B cell (primary cell): ENCODE measurements at regions not wholly inside any gene's neighbourhood (a gene's known extent, or its start where the extent isn't known, plus 50 kb on each side); places are given as distances from the start of the nearest gene placed in this dataset.

ENCODE experiments used
- ATAC-seq: fragments of 200-7000 bp; cut with Tn5 transposase; one replicate; pipeline ENCODE4 v1.10.0; 2021; ENCODE audit warnings: low read depth, mild to moderate bottlenecking, moderate number of reproducible peaks, moderate library complexity
- CTCF ChIA-PET: fragments of 350-600 bp; sonication (Branson Sonifier 250); formaldehyde crosslinking; loops from one replicate; lab custom pipeline; 2021; ENCODE audit warnings: antibody characterized with exemption, inconsistent platforms; lab: Charles Lee
- POLR2A ChIA-PET: fragments of 350-600 bp; sonication (Branson Sonifier 250); formaldehyde crosslinking; loops from one replicate; lab custom pipeline; 2021; ENCODE audit warnings: antibody characterized with exemption; lab: Charles Lee
- DNase-seq: peaks from one replicate; pipeline ENCODE4 v3.0.0; 2013
- H2AFZ ChIP-seq: 2 replicates; pipeline ENCODE4 v1.6.1; 2012; ENCODE audit warnings: mild to moderate bottlenecking, low read depth, low read length; ENCODE audit not compliant: insufficient read depth, poor library complexity, severe bottlenecking
- H3K27ac ChIP-seq, 2 donors: 1 replicate in 1 of 2; 2 replicates in 1 of 2; pipeline ENCODE4 v1.5.1; 2012 to 2013; ENCODE audit warnings: low read length in 2 of 2, mild to moderate bottlenecking in 2 of 2, moderate library complexity in 1 of 2
- H3K27me3 ChIP-seq, 4 experiments: fragments of 200-600 bp in 1 of 4; sonication (generic) in 1 of 4; replicated peaks in 1 of 4; 1 replicate in 2 of 4; 2 replicates in 2 of 4; pipeline versions ENCODE4 v1.6.1 to v1.7.0; 2013 to 2016; ENCODE audit warnings: low read length in 3 of 4, mild to moderate bottlenecking in 2 of 4, mixed read lengths in 1 of 4, moderate library complexity in 1 of 4; ENCODE audit not compliant: insufficient read depth in 4 of 4, control insufficient read depth in 3 of 4; ENCODE audit errors: control extremely low read depth in 1 of 4
- H3K36me3 ChIP-seq, 2 experiments: replicated peaks in 1 of 2; 1 replicate in 1 of 2; 2 replicates in 1 of 2; pipeline versions ENCODE4 v1.6.1 to v1.7.1; 2013; ENCODE audit warnings: low read length in 1 of 2; ENCODE audit not compliant: insufficient read depth in 2 of 2, control insufficient read depth in 1 of 2; ENCODE audit errors: control extremely low read depth in 1 of 2, extremely low read depth in 1 of 2
- H3K4me1 ChIP-seq, 2 donors: fragments of 200-600 bp in 1 of 2; sonication (generic) in 1 of 2; 1 replicate in 1 of 2; 2 replicates in 1 of 2; pipeline versions ENCODE4 v1.5.1 to v1.6.1; 2013 to 2017; ENCODE audit warnings: low read length in 2 of 2; ENCODE audit not compliant: control insufficient read depth in 2 of 2, insufficient read depth in 2 of 2
- H3K4me2 ChIP-seq: replicated peaks from 2 replicates; pipeline ENCODE3; 2012; ENCODE audit warnings: mild to moderate bottlenecking, low read depth, low read length; ENCODE audit not compliant: poor library complexity, severe bottlenecking
- H3K4me3 ChIP-seq, 5 experiments: fragments of 200-600 bp in 1 of 5; sonication (generic) in 1 of 5; 1 replicate in 3 of 5; 2 replicates in 2 of 5; pipeline versions ENCODE4 v1.5.1 to v1.7.0; 2011 to 2016; ENCODE audit warnings: low read length in 4 of 5, mild to moderate bottlenecking in 4 of 5, low read depth in 2 of 5, control low read depth in 1 of 5, moderate library complexity in 1 of 5; ENCODE audit not compliant: insufficient read depth in 1 of 5; ENCODE audit errors: control extremely low read depth in 1 of 5, extremely low read depth in 1 of 5
- H3K79me2 ChIP-seq: fragments of 200-600 bp; sonication (generic); one replicate; pipeline ENCODE4 v1.6.0; 2016; ENCODE audit warnings: low read length; ENCODE audit not compliant: control insufficient read depth, insufficient read depth
- H3K9ac ChIP-seq: fragments of 200-600 bp; sonication (generic); 2 replicates; pipeline ENCODE4 v1.6.1; 2017; ENCODE audit warnings: mild to moderate bottlenecking, low read length, moderate library complexity
- H3K9me3 ChIP-seq, 3 donors: one replicate each; pipeline versions ENCODE4 v1.6.1 to v1.7.1; 2013; ENCODE audit warnings: low read length in 2 of 3; ENCODE audit not compliant: control insufficient read depth in 2 of 3, insufficient read depth in 1 of 3; ENCODE audit errors: control extremely low read depth in 1 of 3
- H4K20me1 ChIP-seq: 2 replicates; pipeline ENCODE4 v1.6.0; 2012; ENCODE audit warnings: mild to moderate bottlenecking, low read length; ENCODE audit not compliant: insufficient read depth, control insufficient read depth, poor library complexity, severe bottlenecking
- H3K27ac Mint-ChIP-seq: one replicate; pipeline ENCODE4 v1.8.0; 2021; ENCODE audit warnings: mixed read lengths
- H3K27me3 Mint-ChIP-seq: one replicate; pipeline ENCODE4 v1.8.0; 2021; ENCODE audit warnings: mixed read lengths
- H3K4me1 Mint-ChIP-seq: one replicate; pipeline ENCODE4 v1.8.0; 2021; ENCODE audit warnings: mixed read lengths
- H3K4me3 Mint-ChIP-seq: one replicate; pipeline ENCODE4 v1.8.0; 2021; ENCODE audit warnings: mixed read lengths
- H3K9me3 Mint-ChIP-seq: one replicate; pipeline ENCODE4 v1.8.0; 2022; ENCODE audit warnings: mixed read lengths; ENCODE audit not compliant: insufficient read depth
- CTCF ChIP-seq: fragments of 200-600 bp; IDR thresholded peaks from one replicate; pipeline ENCODE4 v1.8.0; 2022; ENCODE audit warnings: antibody characterized with exemption, mild to moderate bottlenecking
- EZH2 ChIP-seq: IDR thresholded peaks from 2 replicates; pipeline ENCODE4 v1.6.1; 2012; ENCODE audit warnings: borderline replicate concordance, low read depth, mild to moderate bottlenecking, moderate library complexity, low read length; ENCODE audit not compliant: insufficient read depth, poor library complexity, severe bottlenecking
- WGBS: methylation state at CpG from one replicate; pipeline ENCODE4 v1.1.5; 2013; ENCODE audit warnings: missing lambda C conversion rate; ENCODE audit not compliant: insufficient coverage; 5-methylcytosine and 5-hydroxymethylcytosine counted together
- intact Hi-C: fragments of 100-400 bp; cut with micrococcal nuclease; formaldehyde crosslinking; loops from one replicate; pipeline ENCODE4 v1.10.0; 2022

GRCh38 chr13:26112843-26113242 lies 61.0 kb upstream of the SHISA2 start:
- Histone ChIP-seq H3K36me3 (no peaks in the 10 kb centered on the region), H2AFZ (no peak overlapping the region), H3K4me2 (no peak overlapping the region), H3K4me1 (no peaks in the 10 kb centered on the region), H4K20me1 (no peaks in the 10 kb centered on the region), H3K9ac (no peak overlapping the region), H3K27ac (no peak overlapping the region), H3K9me3 (no peaks in the 10 kb centered on the region), H3K27me3 (no peaks in the 10 kb centered on the region), H3K4me3 (no peak overlapping the region), H3K79me2 (no peaks in the 10 kb centered on the region)
- Mint-ChIP-seq H3K4me3 (no peak overlapping the region), H3K27ac (no peak overlapping the region), H3K9me3 (no peaks in the 10 kb centered on the region), H3K27me3 (peaks cover 8% of the 10 kb centered on the region), H3K4me1 (no peaks in the 10 kb centered on the region)
- ATAC-seq (no peak), DNase-seq (no peak)
- ChIA-PET CTCF (no interaction called here), POLR2A (no interaction called here)
- intact Hi-C loops = no loop called here
- TF ChIP-seq CTCF (no peak), EZH2 (no peak)
- WGBS = no CpG with 5 or more reads among the region's 4 CpGs

- Histone ChIP-seq H3K27ac (no peak overlapping the region), H3K9me3 (no peaks in the 10 kb centered on the region), H3K9ac (no peak overlapping the region), H2AFZ (no peak overlapping the region), H3K27me3 (no peaks in the 10 kb centered on the region), H3K4me3 (no peak overlapping the region), H3K4me1 (no peaks in the 10 kb centered on the region), H3K36me3 (no peaks in the 10 kb centered on the region), H3K4me2 (no peak overlapping the region), H3K79me2 (no peaks in the 10 kb centered on the region), H4K20me1 (no peaks in the 10 kb centered on the region)
- ChIA-PET POLR2A (no interaction called here), CTCF (no interaction called here)
- TF ChIP-seq EZH2 (no peak), CTCF (no peak)
- Mint-ChIP-seq H3K9me3 (no peaks in the 10 kb centered on the region), H3K27ac (no peak overlapping the region), H3K27me3 (peaks cover 7% of the 10 kb centered on the region), H3K4me3 (no peak overlapping the region), H3K4me1 (no peaks in the 10 kb centered on the region)
- ATAC-seq = no peak
- intact Hi-C loops = no loop called here
- no peak for DNase-seq
- no CpG with 5 or more reads among the region's 6 CpGs for WGBS
These were observed 60.0 kb upstream of the SHISA2 start for GRCh38 chr13:26111797-26112196.
